ENCODE measurements at regions not wholly inside any gene's neighbourhood (a gene's known extent, or its start where the extent isn't known, plus 50 kb on each side); places are given as distances from the start of the nearest gene placed in this dataset.
"Not testable (repeated sequence)": the region's sequence is repeated elsewhere in the genome, so short reads cannot be mapped to it uniquely, and the experiment has no call there.

GRCh38 chr15:47116698-47117097, 600.6 kb upstream of the SEMA6D start:
- H3K4me3 ChIP-seq (ENCODE audit: control insufficient read depth, low read depth, low read length), result no peak overlapping the region
- no peak for TF ChIP-seq CTCF (conservative IDR thresholded peaks at IDR 0.05; ENCODE audit: control insufficient read depth, insufficient read depth, low read depth, low read length)
- no peak for DNase-seq (ENCODE audit: low read depth)

- TF ChIP-seq CTCF (conservative IDR thresholded peaks at IDR 0.05; ENCODE audit: control insufficient read depth, insufficient read depth, low read depth, low read length), result no peak
- H3K4me3 ChIP-seq (ENCODE audit: control insufficient read depth, low read depth, low read length), result no peak overlapping the region
- no peak for DNase-seq (ENCODE audit: low read depth)
Observed at GRCh38 chr15:47119349-47119748, 598.0 kb upstream of the SEMA6D start.

DNA sequence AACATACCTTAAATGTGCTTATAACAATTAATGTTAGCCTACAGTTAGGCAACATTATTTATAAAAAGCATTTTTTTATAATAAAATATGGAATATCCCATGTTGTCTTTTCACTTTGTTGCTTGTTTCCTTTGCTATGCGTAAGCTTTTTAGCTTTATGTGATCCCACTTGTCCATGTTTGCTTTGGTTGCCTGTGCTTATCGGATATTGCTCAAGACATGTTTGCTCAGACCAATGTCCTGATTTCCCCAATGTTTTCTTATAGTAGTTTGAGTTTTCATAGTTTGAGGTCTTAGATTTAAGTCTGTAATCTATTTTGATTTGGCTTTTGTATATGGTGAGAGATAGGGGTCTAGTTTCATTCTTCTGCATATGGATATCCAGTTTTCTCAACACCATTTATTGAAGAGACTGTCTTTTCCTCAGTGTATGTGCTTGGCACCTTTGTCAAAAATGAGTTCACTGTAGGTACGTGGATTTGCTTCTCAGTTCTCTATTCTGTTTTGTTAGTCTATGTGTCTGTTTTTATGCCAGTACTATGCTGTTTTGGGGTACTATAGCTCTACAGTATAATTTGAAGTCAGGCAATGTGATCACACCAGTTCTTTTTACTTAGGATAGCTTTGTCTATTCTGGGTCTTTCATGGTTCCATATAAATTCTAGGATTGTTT, 592.7 kb upstream of the SEMA6D start:
- TF ChIP-seq CTCF (conservative IDR thresholded peaks at IDR 0.05; ENCODE audit: control insufficient read depth, insufficient read depth, low read depth, low read length), result no peak
- DNase-seq (ENCODE audit: low read depth), result no peak
- no peak overlapping the region for H3K4me3 ChIP-seq (ENCODE audit: control insufficient read depth, low read depth, low read length)

DNA sequence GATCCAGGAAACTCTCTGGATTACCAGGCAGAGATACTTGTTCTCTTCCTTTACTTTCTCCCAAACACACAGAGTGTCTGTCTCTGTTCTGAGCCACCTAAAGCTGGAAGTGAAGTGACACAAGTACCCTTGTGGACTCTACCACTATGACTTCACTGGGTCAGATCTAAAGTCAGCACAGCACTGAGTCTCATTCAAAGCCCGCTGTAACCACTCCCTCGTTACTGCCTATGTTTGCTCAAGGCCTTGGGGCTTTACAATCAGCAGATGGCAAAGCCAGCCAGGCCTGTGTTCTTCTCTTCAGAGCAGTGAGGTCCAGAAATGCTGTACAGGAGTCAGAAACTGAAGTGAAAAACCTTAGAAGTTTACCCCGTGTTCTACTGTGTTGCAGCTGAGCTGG, 588.3 kb upstream of the SEMA6D start:
- no peak for TF ChIP-seq CTCF (conservative IDR thresholded peaks at IDR 0.05; ENCODE audit: control insufficient read depth, insufficient read depth, low read depth, low read length)
- no peak overlapping the region for H3K4me3 ChIP-seq (ENCODE audit: control insufficient read depth, low read depth, low read length)
- no peak for DNase-seq (ENCODE audit: low read depth)

DNA sequence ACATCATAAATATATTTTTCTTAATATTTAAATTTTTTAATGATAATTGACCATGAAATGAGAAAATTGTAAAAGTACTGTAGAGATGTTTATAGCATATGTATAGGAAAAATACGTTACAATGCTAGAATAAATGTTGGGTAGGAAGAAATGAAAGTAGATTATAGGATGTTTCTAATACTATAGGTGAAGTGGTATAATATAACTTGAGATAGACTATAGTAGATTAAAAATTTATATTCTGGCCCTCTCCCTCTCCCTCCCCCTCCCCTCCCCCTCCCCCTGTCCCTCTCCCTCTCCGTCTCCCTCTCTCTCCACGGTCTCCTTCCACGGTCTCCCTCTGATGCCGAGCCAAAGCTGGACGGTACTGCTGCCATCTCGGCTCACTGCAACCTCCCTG, 585.9 kb upstream of the SEMA6D start:
- not testable (repeated sequence) for DNase-seq (ENCODE audit: low read depth); H3K4me3 ChIP-seq (ENCODE audit: control insufficient read depth, low read depth, low read length)

DNA sequence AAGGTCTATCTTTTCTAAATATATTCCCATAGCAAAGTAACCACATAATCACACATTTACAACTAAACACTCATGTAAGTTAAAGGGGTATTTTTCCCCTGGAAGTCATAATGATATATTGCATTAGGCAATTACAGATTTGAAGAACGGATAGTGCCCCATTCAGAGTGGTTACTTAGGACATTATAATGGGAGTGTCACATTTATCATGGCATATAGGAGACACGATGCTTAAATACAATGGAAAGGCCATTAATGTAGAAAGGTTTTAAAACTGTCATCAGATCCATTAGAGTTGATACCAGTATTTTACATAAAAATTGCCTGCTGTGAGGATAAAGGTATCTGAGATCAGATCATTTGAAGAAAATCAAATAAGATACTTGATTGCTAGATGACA, 582.0 kb upstream of the SEMA6D start:
- DNase-seq (ENCODE audit: low read depth), result no peak
- H3K4me3 ChIP-seq (ENCODE audit: control insufficient read depth, low read depth, low read length), result no peak overlapping the region
- TF ChIP-seq CTCF (conservative IDR thresholded peaks at IDR 0.05; ENCODE audit: control insufficient read depth, insufficient read depth, low read depth, low read length), result no peak

DNA sequence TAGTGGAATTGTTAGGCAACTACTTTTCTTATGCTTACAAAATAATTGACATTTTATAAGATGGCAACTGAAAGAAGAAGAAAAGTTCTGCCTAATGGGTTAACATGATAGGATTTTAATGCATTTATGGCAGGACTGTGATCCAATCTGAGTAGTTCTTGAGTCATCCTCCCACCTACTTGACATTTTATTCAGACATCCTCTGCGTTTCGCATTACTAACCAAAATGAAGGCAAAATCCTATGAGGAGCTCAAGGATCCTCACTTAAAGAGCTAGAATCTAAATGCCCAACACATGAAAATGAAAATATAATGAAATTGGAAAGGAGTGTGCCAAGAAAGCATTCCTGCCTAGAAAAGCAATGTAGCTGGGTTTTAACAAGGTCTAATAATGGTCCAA, 581.1 kb upstream of the SEMA6D start:
- DNase-seq (ENCODE audit: low read depth), result no peak
- no peak overlapping the region for H3K4me3 ChIP-seq (ENCODE audit: control insufficient read depth, low read depth, low read length)
- no peak for TF ChIP-seq CTCF (conservative IDR thresholded peaks at IDR 0.05; ENCODE audit: control insufficient read depth, insufficient read depth, low read depth, low read length)
